Glutamatergic neuron (in vitro differentiated cells): ENCODE measurements at regions not wholly inside any gene's neighbourhood (a gene's known extent, or its start where the extent isn't known, plus 50 kb on each side); places are given as distances from the start of the nearest gene placed in this dataset.

ENCODE experiments used
- DNase-seq: peaks from one replicate; pipeline ENCODE4 v3.0.0; 2022
- H3K27ac Mint-ChIP-seq: one replicate; pipeline ENCODE4 v1.8.0; 2020; ENCODE audit warnings: mild to moderate bottlenecking, mixed read lengths, inconsistent platforms; ENCODE audit not compliant: unreplicated experiment
- H3K27me3 Mint-ChIP-seq: one replicate; pipeline ENCODE4 v1.8.0; 2020; ENCODE audit warnings: mild to moderate bottlenecking, moderate library complexity, mixed read lengths, inconsistent platforms; ENCODE audit not compliant: unreplicated experiment
- H3K36me3 Mint-ChIP-seq: one replicate; pipeline ENCODE4 v1.8.0; 2020; ENCODE audit warnings: mild to moderate bottlenecking, mixed read lengths, inconsistent platforms; ENCODE audit not compliant: unreplicated experiment
- H3K4me1 Mint-ChIP-seq: one replicate; pipeline ENCODE4 v1.8.0; 2020; ENCODE audit warnings: mild to moderate bottlenecking, low read depth, mixed read lengths, inconsistent platforms; ENCODE audit not compliant: unreplicated experiment
- H3K4me3 Mint-ChIP-seq: one replicate; pipeline ENCODE4 v1.8.0; 2020; ENCODE audit warnings: mild to moderate bottlenecking, mixed read lengths, inconsistent platforms; ENCODE audit not compliant: unreplicated experiment
- H3K9me3 Mint-ChIP-seq: one replicate; pipeline ENCODE4 v1.8.0; 2020; ENCODE audit warnings: mild to moderate bottlenecking, moderate library complexity, mixed read lengths, inconsistent platforms; ENCODE audit not compliant: unreplicated experiment
- CTCF ChIP-seq: fragments of 200-600 bp; sonication (generic); IDR thresholded peaks from one replicate; pipeline ENCODE4 v1.5.0; 2021; ENCODE audit not compliant: partially characterized antibody, unreplicated experiment

GRCh38 chrX:121886557-121886956 is 839.1 kb downstream of the GLUD2 start:
- no peak overlapping the region for H3K4me3 Mint-ChIP-seq
- H3K4me1 Mint-ChIP-seq: no peaks in the 10 kb centered on the region
- TF ChIP-seq CTCF: no peak
- no peak overlapping the region for H3K27ac Mint-ChIP-seq
- no peaks in the 10 kb centered on the region for H3K9me3 Mint-ChIP-seq
- no peaks in the 10 kb centered on the region for H3K36me3 Mint-ChIP-seq
- no peaks in the 10 kb centered on the region for H3K27me3 Mint-ChIP-seq
- no peak for DNase-seq

GRCh38 chrX:121894756-121895155 is 847.3 kb downstream of the GLUD2 start:
- no peak for TF ChIP-seq CTCF
- no peak overlapping the region for H3K27ac Mint-ChIP-seq
- H3K4me3 Mint-ChIP-seq: no peak overlapping the region

GRCh38 chrX:121902463-121902862 is 855.1 kb downstream of the GLUD2 start:
- H3K27ac Mint-ChIP-seq: no peak overlapping the region
- no peaks in the 10 kb centered on the region for H3K4me1 Mint-ChIP-seq

More at GRCh38 chrX:121894756-121895155, 847.3 kb downstream of the GLUD2 start:
- Mint-ChIP-seq H3K9me3 (no peaks in the 10 kb centered on the region), H3K4me1 (no peaks in the 10 kb centered on the region), H3K36me3 (no peaks in the 10 kb centered on the region), H3K27me3 (no peaks in the 10 kb centered on the region)
- no peak for DNase-seq

GRCh38 chrX:121903961-121904360 is 856.6 kb downstream of the GLUD2 start:
- Mint-ChIP-seq H3K36me3 (no peaks in the 10 kb centered on the region), H3K27me3 (no peaks in the 10 kb centered on the region), H3K4me1 (no peaks in the 10 kb centered on the region), H3K27ac (no peak overlapping the region), H3K4me3 (no peak overlapping the region), H3K9me3 (no peaks in the 10 kb centered on the region)
- no peak for DNase-seq
- no peak for TF ChIP-seq CTCF

More at GRCh38 chrX:121902463-121902862, 855.1 kb downstream of the GLUD2 start:
- Mint-ChIP-seq H3K4me3 (no peak overlapping the region), H3K9me3 (no peaks in the 10 kb centered on the region), H3K36me3 (no peaks in the 10 kb centered on the region), H3K27me3 (no peaks in the 10 kb centered on the region)
- TF ChIP-seq CTCF: no peak
- DNase-seq: no peak

GRCh38 chrX:121921258-121921657 is 873.8 kb downstream of the GLUD2 start:
- Mint-ChIP-seq H3K36me3 (no peaks in the 10 kb centered on the region), H3K9me3 (no peaks in the 10 kb centered on the region), H3K27ac (no peak overlapping the region), H3K27me3 (no peaks in the 10 kb centered on the region), H3K4me3 (no peak overlapping the region), H3K4me1 (no peaks in the 10 kb centered on the region)
- DNase-seq: no peak
- no peak for TF ChIP-seq CTCF
